ENCODE measurements at regions not wholly inside any gene's neighbourhood (a gene's known extent, or its start where the extent isn't known, plus 50 kb on each side); places are given as distances from the start of the nearest gene placed in this dataset.
"Not testable (repeated sequence)": the region's sequence is repeated elsewhere in the genome, so short reads cannot be mapped to it uniquely, and the experiment has no call there.

- DNase-seq, result no peak
Measured at GRCh38 chr4:114252499-114252898, 273.1 kb upstream of the ARSJ start.

GRCh38 chr4:114257501-114257900, 278.1 kb upstream of the ARSJ start:
- no peak for DNase-seq

DNA sequence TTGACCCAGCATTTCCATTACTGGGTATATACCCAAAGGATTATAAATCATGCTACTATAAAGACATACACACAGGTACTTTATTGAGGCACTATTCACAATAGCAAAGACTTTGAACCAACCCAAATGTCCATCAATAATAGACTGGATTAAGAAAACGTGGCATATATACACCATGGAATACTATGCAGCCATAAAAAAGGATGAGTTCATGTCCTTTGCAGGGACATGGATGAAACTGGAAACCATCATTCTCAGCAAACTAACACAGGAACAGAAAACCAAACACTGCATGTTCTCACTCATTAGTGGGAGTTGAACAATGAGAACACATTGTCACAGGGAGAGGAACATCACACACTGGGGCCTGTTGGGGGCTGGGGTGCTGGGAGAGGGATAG, 283.0 kb upstream of the ARSJ start:
- DNase-seq, result not testable (repeated sequence)

DNA sequence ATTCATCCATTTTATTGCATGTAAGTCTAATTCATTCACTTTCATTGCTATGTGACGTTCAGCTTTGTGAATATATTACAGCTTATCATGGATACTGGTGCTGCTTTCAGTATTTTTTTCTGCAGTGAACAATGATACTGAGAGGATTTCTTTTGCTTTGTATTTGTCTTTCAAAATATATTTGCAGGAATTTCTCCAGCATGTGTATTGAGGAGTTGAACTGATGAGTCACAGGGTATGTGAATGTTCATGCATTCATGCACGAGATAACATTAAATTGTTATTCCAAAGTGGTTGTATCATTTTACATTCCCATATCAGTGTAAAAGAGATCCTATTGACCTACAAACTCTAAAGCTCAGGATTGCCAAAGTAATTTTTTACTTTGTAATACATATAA, 283.8 kb upstream of the ARSJ start:
- no peak for DNase-seq

DNA sequence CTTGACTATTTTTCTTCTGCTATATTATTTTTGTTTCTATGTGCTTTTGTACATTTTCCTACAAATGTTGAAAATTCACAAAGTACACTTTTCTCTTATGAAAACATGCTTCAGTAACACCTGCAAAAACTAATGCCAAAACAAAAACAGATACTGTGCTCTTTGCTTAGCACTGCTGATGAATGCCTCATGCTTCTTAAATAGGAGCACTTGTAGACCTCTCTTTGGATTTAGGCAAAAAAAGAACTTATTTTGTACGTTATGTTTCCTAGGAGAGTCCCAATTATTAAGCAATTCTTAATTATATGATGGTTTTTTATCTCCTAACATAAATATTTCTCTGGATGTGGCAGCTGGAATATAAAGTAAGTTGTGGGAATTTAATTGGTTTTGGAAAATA, 285.0 kb upstream of the ARSJ start:
- DNase-seq, result no peak

- DNase-seq, result no peak
Measured at GRCh38 chr4:114264877-114265291, 285.4 kb upstream of the ARSJ start.

DNA sequence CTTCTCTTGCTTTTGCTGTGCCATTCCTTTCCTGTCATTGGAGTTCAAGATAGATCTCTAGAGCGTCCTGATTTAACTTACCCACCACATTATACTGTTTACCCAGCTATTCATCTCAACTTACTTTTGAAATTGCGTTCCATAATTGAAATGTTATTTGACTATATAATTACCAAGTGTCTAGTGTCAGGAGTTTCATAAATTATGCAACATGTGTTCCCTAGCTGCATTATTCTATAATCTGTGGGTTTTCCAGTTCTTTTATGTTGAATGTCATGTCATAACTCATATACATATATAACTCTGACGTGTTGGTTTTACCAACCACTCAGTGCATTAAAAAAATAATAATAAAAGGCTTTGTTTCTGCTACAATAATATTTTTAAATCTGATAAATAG, 285.9 kb upstream of the ARSJ start:
- DNase-seq, result no peak

- DNase-seq, result no peak
Measured at GRCh38 chr4:114267976-114268375, 288.5 kb upstream of the ARSJ start.

- no peak for DNase-seq
Measured at GRCh38 chr4:114271031-114271430, 291.6 kb upstream of the ARSJ start.

DNA sequence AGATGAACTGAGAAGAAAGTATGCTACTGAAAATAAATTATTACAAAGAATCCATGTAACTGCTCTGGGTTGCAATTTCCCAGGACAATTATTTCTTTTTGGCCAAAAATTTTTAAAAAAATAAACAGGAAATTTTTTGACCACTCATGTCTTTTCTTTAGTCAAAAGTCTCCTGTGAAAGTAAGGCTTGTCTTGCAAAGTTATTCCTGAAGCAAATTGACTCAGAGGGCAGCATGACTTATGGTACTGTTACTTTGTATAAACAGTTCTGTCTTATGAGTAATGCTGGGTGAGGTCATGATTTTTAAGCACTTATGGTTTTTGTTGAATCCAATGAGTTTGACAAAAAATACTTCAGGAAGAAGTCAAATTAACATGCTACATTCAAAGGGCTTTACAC, 292.8 kb upstream of the ARSJ start:
- DNase-seq, result no peak

- DNase-seq, result no peak
Measured at GRCh38 chr4:114273238-114273637, 293.8 kb upstream of the ARSJ start.

DNA sequence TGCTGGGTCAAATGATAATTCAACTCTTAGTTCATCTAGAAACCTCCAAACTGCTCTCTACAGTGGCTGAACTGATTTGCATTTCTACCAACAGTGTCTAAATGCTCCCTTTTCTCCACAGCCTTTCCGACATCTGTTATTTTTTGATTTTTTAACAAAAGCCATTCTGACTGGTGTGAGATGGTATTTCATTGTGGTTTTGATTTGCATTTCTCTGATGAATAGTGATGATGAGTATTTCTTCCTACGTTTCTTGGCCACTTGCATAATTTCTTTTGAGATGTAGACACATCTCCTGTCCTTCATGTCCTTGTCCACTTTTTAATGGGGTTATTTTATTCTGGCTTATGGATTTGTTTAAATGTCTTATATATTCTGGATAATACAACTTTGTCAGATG, 298.2 kb upstream of the ARSJ start:
- no peak for DNase-seq

DNA sequence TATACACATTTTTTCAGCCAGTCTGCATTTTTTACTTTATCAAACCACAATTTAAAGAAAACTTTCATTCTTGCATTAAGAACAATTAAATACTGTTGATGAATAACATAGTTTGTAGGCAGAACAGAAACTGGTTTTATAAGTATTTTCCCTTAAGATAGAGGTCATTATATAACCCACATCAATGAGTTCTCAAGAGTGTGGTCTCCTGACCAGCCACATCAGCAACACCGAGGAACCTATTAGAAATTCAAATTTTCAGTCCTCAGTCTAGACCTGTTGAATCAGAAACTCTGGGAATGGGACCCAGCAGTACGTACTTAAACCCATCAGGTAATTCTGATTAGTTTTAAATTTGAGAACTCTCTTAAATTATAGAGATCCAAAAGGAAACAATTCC, 299.6 kb upstream of the ARSJ start:
- no peak for DNase-seq

DNA sequence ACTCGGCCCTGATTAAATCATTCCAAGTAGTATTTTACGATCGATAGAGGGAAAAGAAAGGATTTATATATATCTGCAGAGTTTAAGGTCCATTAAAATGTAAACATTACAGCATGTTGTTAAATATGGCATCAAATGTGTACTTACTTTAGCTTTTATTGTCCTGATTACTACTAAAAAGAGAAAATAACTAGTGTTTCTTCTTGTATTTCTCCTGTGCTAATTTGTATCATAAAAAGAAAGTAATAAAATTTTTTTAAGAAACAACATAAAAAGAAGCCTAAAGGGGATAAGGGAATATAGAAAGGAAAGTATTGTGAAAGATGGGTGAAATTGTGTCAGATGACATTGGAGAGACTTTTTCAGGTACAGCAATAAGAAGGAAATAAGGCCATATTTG, 300.3 kb upstream of the ARSJ start:
- no peak for DNase-seq

DNA sequence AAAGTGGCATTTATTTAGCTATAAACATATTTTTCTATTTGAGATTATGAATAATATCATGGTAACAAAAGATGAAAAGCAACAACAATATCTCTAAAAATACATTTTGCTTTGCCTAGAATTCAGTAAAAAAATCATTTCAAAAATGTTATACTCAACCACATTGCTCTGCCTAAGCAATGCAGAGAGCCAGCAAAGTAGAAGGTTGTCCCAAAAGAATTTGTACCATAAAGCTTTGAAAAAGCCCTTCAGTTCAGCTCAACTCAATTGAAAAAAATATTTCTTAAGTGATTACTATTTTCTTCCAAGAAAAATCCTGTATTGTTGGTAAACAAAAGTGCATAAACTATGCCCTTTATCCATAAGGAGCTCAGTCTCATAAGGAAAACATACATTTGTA, 301.2 kb upstream of the ARSJ start:
- no peak for DNase-seq

DNA sequence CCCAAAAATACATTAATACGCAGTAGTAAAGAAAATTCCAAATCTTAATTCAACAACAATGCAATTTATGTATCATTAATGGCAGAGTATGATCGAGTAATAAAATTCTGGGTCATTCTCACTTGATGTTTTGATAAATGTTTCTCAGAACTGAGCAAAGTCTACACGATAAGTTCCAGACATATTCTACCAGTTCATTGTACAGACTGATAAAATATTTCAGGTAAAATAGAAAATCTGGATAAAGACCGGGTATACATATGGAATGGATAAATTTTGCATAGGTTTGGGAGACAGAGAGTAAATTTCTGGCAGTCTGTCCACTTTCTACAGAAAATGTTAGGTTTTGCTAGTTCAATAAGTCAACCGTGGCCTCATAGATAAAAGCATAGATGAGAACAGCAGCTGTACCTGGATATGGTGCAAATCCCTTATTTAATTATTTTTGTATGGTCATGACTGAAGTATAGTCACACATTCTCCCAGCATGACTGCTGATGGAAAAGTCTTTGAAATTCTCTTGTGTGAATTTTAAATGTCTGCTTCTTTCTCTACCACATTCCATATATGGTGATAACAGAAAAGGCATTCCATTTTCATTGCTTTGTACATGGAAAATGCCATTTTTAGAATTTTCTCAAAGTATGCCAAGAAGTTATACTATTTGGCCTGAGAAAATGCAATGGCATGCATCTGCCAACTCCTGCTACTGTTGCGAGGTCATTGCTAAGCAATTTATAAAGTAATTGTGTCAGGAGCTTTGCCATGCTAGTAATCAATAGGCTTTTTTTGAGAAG, 301.9 kb upstream of the ARSJ start:
- no peak for DNase-seq

DNA sequence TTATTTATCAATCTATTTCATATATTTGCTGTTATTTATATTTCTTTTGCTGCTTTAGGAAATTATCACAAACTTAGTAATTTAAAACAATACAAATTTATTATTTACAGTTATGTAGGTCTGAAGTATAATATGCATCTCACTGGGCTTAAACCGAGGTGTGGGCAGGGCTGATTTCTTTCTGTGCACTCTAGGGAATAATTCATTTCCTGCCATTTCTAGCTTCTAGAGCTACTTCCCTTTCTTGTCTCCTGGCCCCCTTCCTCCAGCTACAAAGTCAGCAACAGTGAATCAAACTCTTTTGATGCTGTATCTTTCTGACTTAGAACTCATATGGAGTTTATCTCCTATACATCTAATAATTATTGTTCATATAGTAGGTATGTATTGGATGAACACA, 303.5 kb upstream of the ARSJ start:
- DNase-seq, result no peak

DNA sequence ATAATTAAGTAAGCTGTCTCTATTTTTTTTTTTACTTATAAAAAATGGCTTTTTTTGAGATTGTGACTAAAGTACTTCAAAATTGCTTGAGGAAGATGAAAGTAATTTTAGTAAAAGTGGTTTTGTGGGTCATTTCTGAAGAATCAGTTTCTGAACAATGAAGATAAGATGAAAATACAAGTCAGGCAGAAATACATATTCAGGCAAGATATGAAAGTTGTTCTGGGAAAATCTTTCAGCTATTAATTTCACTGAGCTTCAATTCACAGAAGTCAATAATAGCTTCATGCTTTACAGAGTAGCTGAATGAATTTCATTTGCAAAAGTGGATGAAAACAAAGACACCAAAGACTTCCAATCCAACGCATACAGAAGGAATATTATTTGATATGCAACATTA, 305.2 kb upstream of the ARSJ start:
- no peak for DNase-seq

GRCh38 chr4:114286262-114286810, 306.9 kb upstream of the ARSJ start:
- DNase-seq, result no peak

DNA sequence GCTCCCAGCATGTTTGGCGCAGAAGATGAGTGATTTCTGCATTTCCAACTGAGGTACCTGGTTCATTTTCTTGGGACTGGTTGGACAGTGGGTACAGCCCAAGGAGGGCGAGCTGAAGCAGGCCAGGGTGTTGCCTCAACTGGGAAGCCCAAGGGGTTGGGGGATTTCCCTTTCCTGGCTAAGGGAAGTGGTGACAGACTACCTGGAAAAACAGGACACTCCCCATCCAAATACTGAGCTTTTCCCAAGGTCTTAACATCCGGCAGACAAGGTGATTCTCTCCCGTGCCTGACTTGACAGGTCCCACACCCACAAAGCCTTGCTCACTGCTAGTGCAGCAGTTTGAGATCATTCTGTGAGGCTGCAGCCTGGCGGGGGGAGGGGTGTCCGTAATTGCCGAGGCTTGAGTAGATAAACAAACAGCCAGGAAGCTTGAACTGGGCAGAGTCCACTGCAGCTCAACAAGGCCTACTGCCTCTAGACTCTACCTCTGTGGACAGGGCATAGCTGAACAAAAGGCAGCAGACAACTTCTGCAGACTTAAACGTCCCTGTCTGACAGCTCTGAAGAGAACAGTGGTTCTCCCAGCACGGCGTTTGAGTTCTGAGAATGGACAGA, 307.7 kb upstream of the ARSJ start:
- no peak for DNase-seq

DNA sequence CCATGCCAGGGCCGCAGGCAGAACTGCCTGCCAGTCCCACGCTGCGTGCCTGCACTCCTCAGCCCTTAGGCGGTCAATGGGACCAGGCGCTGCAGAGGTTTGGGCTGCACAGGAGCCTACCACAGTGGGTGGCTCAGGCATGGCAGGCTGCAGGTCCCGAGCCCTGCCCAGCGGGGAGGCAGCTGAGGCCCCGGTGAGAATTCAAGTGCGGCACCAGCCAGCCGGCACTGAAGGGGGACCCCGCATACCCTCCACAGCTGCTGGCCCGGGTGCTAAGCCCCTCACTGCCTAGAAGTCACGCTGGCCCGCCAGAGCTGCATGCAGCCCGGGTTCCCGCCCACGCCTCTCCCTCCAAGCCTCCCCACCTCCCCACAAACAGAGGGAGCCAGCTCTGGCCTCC, 302.5 kb upstream of the UGT8 start:
- no peak for DNase-seq

DNA sequence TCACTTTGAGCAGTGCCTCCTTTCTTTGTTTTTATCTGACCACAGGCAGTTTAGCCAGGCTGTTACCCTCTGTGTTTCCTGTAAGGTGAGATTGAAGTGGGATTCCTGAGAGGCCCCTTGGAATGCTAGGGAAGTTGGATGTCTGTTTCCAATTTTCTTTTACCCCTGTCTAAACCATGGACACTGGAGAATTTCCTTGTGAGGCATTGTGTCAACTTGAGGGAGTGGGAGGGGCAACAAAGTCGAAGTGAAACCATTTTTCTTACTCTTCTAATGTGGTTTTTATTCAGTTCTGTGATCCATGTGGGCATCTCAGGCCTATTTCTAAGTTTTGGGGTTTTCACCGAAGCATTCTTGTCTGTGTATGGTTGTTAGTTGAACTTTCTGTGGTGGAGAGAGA, 296.1 kb upstream of the UGT8 start:
- DNase-seq, result no peak

DNA sequence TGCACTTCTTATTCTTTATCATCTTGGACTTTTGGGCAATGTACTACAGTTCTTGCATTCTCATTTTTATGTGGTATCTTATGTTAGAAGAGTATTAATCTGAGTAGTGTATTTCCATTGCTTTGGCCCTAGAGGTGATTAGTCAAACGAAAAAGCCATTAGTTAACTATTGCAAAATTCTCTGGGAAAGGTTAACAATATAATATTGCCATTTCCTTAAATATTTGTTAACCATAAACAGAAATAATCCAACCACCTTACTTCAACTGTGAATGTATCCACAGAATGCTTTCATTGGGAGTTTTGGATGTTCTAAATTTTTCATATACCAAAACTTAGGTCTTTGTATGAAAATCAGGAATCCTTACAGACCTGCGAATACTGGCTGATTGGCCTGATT, 294.6 kb upstream of the UGT8 start:
- no peak for DNase-seq

GRCh38 chr4:114304567-114304966, 294.0 kb upstream of the UGT8 start:
- no peak for DNase-seq

GRCh38 chr4:114306946-114307345, 291.7 kb upstream of the UGT8 start:
- no peak for DNase-seq
